ENCODE measurements at regions not wholly inside any gene's neighbourhood (a gene's known extent, or its start where the extent isn't known, plus 50 kb on each side); places are given as distances from the start of the nearest gene placed in this dataset.
"Not testable (repeated sequence)": the region's sequence is repeated elsewhere in the genome, so short reads cannot be mapped to it uniquely, and the experiment has no call there.

GRCh38 chr6:168808232-168808631, 367.2 kb downstream of the SMOC2 start:
- TF ChIP-seq CTCF (conservative IDR thresholded peaks at IDR 0.05; ENCODE audit: low read depth), result no peak
- no peak for DNase-seq (ENCODE audit: low spot score)
- H3K27ac ChIP-seq, result no peak overlapping the region
- POLR2A ChIA-PET (ENCODE audit: low non-redundant PET), result no interaction called here
- CTCF ChIA-PET, result interaction anchor here (0.5 to 1.1 kb wide), 3 partner anchors 95 to 444 kb away, joined by 3 to 8 read pairs (median 4); no protein-coding TSS in a partner anchor

GRCh38 chr6:168804331-168804730, 363.3 kb downstream of the SMOC2 start:
- POLR2A ChIA-PET (ENCODE audit: low non-redundant PET), result no interaction called here
- no peak for DNase-seq (ENCODE audit: low spot score)
- CTCF ChIA-PET, result interaction anchor here (0.6 kb wide), 2 partner anchors 8 to 91 kb away, joined by 3 to 5 read pairs; no protein-coding TSS in a partner anchor
- no peak for TF ChIP-seq CTCF (conservative IDR thresholded peaks at IDR 0.05; ENCODE audit: low read depth)
- H3K27ac ChIP-seq, result no peak overlapping the region

GRCh38 chr6:168803874-168804273, 362.9 kb downstream of the SMOC2 start:
- no peak for DNase-seq (ENCODE audit: low spot score)
- TF ChIP-seq CTCF (conservative IDR thresholded peaks at IDR 0.05; ENCODE audit: low read depth), result no peak
- POLR2A ChIA-PET (ENCODE audit: low non-redundant PET), result no interaction called here
- no peak overlapping the region for H3K27ac ChIP-seq
- CTCF ChIA-PET, result interaction anchor here (0.6 kb wide), 1 partner anchor 9 kb away, joined by 5 read pairs; no protein-coding TSS in a partner anchor

GRCh38 chr6:168799067-168799466, 358.1 kb downstream of the SMOC2 start:
- TF ChIP-seq CTCF (conservative IDR thresholded peaks at IDR 0.05; ENCODE audit: low read depth), result no peak
- H3K27ac ChIP-seq, result no peak overlapping the region
- POLR2A ChIA-PET (ENCODE audit: low non-redundant PET), result no interaction called here
- DNase-seq (ENCODE audit: low spot score), result no peak
- CTCF ChIA-PET, result no interaction called here

GRCh38 chr6:168796106-168796505, 355.1 kb downstream of the SMOC2 start:
- no peak for TF ChIP-seq CTCF (conservative IDR thresholded peaks at IDR 0.05; ENCODE audit: low read depth)
- no peak for DNase-seq (ENCODE audit: low spot score)
- POLR2A ChIA-PET (ENCODE audit: low non-redundant PET), result no interaction called here
- CTCF ChIA-PET, result interaction anchor here (0.6 kb wide), 1 partner anchor 10 kb away, joined by 3 read pairs; no protein-coding TSS in a partner anchor
- no peak overlapping the region for H3K27ac ChIP-seq

GRCh38 chr6:168795611-168796010, 354.6 kb downstream of the SMOC2 start:
- POLR2A ChIA-PET (ENCODE audit: low non-redundant PET); DNase-seq (ENCODE audit: low spot score); CTCF ChIA-PET; H3K27ac ChIP-seq: not testable (repeated sequence)

- no peak for DNase-seq (ENCODE audit: low spot score)
- TF ChIP-seq CTCF (conservative IDR thresholded peaks at IDR 0.05; ENCODE audit: low read depth), result no peak
- ChIA-PET POLR2A (ENCODE audit: low non-redundant PET) (no interaction called here), CTCF (no interaction called here)
- no peak overlapping the region for H3K27ac ChIP-seq
These were observed 353.5 kb downstream of the SMOC2 start for GRCh38 chr6:168794491-168794890.
